ENCODE measurements at regions not wholly inside any gene's neighbourhood (a gene's known extent, or its start where the extent isn't known, plus 50 kb on each side); places are given as distances from the start of the nearest gene placed in this dataset.

- no peak for DNase-seq (ENCODE audit: low spot score)
These were observed 495.8 kb downstream of the PDCD6IP start for GRCh38 chr3:34294240-34294639.

- no peak for DNase-seq (ENCODE audit: low spot score)
These were observed 498.4 kb downstream of the PDCD6IP start for GRCh38 chr3:34296796-34297195.

GRCh38 chr3:34298653-34299052 is 500.2 kb downstream of the PDCD6IP start:
- no peak for DNase-seq (ENCODE audit: low spot score)

- no peak for DNase-seq (ENCODE audit: low spot score)
These were observed 502.2 kb downstream of the PDCD6IP start for GRCh38 chr3:34300621-34301020.

DNA sequence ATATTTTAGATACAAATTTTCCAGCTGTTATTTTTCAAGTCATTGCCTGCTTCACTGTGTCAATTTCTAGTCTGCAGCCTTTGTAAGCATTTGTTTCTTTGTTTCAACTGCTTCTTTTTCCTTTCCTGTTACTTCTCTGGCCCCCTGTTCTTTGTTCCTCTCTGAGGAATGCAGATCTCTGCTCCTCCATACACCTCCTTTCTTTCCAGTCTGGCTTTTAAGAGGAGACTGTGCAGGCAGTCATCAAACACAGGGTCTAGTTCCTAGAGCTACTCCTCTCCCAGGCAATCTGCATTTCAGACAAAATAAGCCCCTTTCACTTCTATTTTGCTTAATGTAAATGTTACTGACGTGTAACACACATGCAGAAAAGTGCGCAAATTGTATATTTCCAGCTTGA is 502.9 kb downstream of the PDCD6IP start:
- DNase-seq (ENCODE audit: low spot score): no peak

- DNase-seq (ENCODE audit: low spot score): no peak
These were observed 506.8 kb downstream of the PDCD6IP start for GRCh38 chr3:34305266-34305665.

DNA sequence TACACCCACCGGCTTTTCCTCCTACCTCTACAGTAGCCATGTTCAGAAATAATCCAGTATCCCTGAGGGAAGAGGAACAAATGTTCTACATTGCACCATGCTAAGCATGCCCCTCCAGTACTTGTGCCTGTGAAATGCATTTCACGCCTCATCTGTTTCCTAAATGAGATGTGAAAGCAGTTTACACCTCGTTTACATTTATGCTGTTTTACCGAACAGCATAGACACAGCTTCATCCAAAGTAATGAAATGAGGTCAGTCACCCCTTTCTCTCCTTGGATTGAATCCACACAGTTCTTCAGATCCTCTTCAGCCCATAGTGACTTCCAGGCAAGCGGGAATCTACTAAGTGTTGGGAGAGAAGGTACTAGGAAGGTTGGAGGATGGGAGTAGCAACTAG is 514.3 kb downstream of the PDCD6IP start:
- DNase-seq (ENCODE audit: low spot score): no peak

DNA sequence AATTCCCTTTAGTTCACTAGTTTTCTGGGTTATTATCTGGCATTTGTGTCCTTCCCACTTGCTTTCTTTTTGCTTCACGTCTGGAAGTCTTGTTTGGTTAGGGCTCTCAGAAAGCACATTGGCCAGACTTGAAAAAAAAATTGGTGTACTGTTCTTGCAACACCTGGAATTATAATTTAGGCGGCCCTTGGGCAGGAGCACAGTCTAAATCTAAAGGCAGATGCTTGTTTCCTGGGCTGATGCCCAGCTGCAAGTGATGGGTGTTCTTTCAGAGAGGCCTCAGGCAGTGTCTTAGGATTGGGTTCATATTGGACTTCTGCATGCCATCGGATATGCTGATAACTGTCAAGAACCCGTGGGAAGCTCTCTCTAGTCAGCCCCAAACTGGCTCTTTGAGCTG is 521.5 kb downstream of the PDCD6IP start:
- DNase-seq (ENCODE audit: low spot score): no peak

DNA sequence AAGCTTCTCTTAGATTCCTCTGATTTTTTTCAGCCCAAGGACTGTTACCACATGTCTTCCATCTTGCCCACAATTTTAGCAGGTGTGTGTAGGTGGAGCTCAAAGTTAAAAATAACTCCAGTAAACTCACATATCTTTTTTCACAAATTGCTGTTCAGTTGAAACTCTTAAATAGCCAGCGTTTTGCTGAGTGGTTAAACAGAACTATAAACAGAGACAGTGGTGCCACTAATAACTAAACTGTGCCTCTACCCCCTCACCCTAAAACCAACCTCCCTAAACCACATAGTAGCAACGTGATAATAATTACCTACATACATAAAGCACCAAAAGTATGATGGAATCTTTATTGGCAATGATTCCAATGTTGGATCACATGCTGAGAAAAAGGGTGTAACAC is 525.1 kb downstream of the PDCD6IP start:
- DNase-seq (ENCODE audit: low spot score): no peak

DNA sequence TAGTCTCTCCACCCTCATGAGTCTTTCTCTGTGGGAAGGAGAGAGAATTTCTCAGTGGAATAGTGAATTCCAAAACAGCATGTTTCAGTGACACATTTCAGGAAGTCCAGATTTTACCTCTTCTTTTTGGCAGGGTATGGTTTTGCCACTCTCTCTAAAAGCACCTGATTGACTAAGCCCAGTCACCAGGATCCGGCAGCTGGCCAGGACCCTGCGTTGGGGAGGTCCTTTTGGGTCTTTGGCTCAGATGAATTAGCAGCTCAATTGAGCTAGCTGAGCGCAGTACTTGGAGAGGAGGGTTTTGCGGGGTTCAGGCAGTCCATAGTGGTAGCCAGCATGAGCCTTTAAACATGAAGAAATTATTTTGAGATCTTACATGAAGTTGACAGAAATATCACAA is 548.2 kb downstream of the PDCD6IP start:
- DNase-seq (ENCODE audit: low spot score): no peak

- DNase-seq (ENCODE audit: low spot score): no peak
These were observed 553.7 kb downstream of the PDCD6IP start for GRCh38 chr3:34351882-34352777.

GRCh38 chr3:34352778-34353331 is 554.4 kb downstream of the PDCD6IP start:
- no peak for DNase-seq (ENCODE audit: low spot score)

- DNase-seq (ENCODE audit: low spot score): no peak
These were observed 559.0 kb downstream of the PDCD6IP start for GRCh38 chr3:34357461-34357860.

DNA sequence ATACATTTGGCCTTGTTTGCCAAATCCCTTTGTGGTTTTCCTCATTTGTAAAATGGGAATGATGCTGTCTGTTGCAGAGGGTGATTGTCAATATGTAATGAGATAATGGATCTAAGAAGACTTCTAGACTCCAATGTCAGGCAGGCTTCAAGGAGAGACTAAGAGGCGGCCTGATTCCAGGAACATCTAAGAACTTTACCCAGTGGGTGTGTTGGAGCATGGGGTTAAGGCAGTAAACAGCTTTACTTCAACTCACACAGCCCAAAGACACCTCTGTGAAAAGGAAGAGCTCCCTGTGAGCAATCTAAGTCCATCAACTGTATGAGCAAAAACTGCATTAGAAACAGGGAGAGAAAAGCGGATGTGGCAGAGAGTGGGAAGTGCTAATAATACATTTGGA is 560.6 kb downstream of the PDCD6IP start:
- no peak for DNase-seq (ENCODE audit: low spot score)

DNA sequence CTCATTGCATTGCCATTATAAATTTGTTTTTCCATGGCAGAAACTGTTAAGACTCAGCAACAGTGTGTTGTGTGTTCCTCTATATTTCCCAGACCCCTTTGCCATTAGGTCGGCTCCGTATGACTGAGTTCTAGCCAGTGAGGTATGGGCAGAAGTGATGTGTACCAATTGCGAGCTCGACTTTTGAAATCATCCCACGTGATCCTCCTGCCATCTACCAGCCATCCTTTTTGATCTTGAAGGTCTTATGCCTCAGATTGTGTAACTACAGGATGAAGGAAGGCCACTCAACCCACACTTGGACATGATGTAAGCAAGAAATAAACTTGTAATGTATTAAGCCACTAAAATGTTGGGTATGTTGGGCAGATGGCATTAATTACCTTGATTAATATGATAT is 562.3 kb downstream of the PDCD6IP start:
- no peak for DNase-seq (ENCODE audit: low spot score)

DNA sequence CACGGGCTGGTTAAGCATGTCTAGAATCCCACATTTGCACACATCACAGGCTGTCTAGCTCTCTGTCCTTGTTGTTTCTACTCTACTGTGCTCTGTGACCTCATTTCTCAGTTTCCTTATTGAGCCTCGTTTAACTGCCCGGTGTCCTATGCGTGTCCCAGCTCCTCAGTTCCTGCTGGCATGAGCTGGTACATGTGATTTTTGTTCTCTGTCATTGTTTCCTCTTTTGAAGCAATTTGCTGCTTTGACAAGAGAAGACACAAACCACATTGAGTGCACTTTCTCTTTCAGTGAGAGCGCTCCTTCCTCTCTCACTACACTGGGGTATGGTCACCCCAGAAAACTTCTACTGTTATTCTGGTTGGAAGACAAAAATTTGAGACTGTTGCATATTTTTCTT is 563.5 kb downstream of the PDCD6IP start:
- no peak for DNase-seq (ENCODE audit: low spot score)

GRCh38 chr3:34362910-34363309 is 564.5 kb downstream of the PDCD6IP start:
- no peak for DNase-seq (ENCODE audit: low spot score)

DNA sequence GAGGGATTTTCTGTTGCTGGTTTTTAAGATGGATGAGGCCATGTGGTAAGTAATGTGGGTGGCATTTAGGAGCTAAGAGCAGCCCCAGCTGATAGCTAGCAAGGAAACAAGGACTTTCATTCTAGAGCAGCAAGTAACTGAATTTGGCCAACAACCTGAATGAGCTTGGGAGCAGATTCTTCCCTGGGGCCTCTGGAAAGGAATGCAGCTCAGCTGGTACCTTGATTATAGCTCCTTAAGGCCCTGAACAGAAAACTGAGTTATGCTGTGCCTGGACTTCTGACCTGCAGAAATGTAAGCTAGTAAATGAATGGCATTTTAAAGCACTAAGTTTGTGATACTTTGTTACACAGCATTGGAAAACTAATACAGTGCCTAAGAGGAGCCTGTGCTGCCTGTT is 565.5 kb downstream of the PDCD6IP start:
- no peak for DNase-seq (ENCODE audit: low spot score)

DNA sequence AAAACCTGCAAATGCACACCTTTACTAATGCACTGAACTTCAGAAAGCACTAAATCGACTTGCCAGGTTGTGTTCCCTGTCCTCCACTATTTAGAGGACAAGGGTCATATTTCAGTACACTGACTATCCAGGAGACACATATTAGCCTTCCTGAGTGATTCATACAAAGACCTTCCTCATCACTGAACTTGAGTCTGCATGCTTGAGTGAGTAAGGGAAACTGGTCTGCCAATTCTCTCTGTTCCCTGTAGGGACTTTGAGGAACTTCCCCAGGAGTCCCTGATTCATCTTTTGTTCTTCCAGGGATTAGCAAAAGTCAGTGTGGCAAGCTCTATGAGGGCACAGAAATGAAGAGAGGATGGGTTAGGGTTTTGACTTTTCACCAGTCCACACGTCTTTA is 565.9 kb downstream of the PDCD6IP start:
- DNase-seq (ENCODE audit: low spot score): no peak

GRCh38 chr3:34365231-34365630 is 566.8 kb downstream of the PDCD6IP start:
- no peak for DNase-seq (ENCODE audit: low spot score)

DNA sequence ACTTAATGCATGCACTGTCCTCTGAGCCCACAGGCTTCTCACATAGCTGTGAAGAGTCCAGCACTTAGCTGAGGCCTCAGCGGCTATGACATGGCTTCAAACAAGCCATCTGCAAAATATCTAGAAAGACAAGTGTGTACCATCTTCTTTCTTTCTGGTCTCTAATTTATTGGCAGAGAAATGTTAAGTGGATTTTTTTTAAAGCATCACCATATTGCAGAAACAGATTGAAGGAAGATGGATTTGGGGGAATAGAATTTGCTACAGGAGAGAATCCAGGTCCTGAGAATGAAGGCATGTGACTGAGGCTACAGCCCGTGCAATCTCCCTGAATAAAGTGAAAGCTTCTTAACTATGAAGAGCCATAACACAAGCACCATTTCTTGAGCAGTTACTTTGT is 567.3 kb downstream of the PDCD6IP start:
- DNase-seq (ENCODE audit: low spot score): no peak

GRCh38 chr3:34367521-34367920 is 569.1 kb downstream of the PDCD6IP start:
- DNase-seq (ENCODE audit: low spot score): no peak

- no peak for DNase-seq (ENCODE audit: low spot score)
These were observed 576.1 kb downstream of the PDCD6IP start for GRCh38 chr3:34374521-34374920.

GRCh38 chr3:34376691-34377090 is 578.3 kb downstream of the PDCD6IP start:
- DNase-seq (ENCODE audit: low spot score): no peak

Measured in NAMALWA (cell line).